GM12892 (cell line): ENCODE measurements at regions not wholly inside any gene's neighbourhood (a gene's known extent, or its start where the extent isn't known, plus 50 kb on each side); places are given as distances from the start of the nearest gene placed in this dataset.

Source experiments
- POLR2A ChIP-seq: IDR thresholded peaks from 2 replicates; pipeline ENCODE4 v1.6.1; 2011; ENCODE audit warnings: low read depth, low read length, control low read depth
- POLR2AphosphoS5 ChIP-seq: IDR thresholded peaks from 2 replicates; pipeline ENCODE4 v1.6.1; 2011; ENCODE audit warnings: low read depth, low read length, control low read depth
- TAF1 ChIP-seq: IDR thresholded peaks from 2 replicates; pipeline ENCODE4 v1.6.1; 2011; ENCODE audit warnings: low read depth, mild to moderate bottlenecking, control low read depth, low read length, borderline replicate concordance

GRCh38 chr4:187849556-187850225 lies 145.9 kb upstream of the ZFP42 start:
- TF ChIP-seq POLR2A (no peak), POLR2AphosphoS5 (no peak), TAF1 (no peak)
